ES-I3 (cell line): ENCODE measurements at regions not wholly inside any gene's neighbourhood (a gene's known extent, or its start where the extent isn't known, plus 50 kb on each side); places are given as distances from the start of the nearest gene placed in this dataset.

Experiments
- H3K36me3 ChIP-seq: 2 replicates; pipeline ENCODE4 v1.6.1; 2013; ENCODE audit warnings: mild to moderate bottlenecking, low read length, control low read depth, moderate library complexity; ENCODE audit not compliant: insufficient read depth
- H3K4me1 ChIP-seq: 2 replicates; pipeline ENCODE4 v1.6.1; 2013; ENCODE audit warnings: mild to moderate bottlenecking, control low read depth, low read length; ENCODE audit not compliant: insufficient read depth
- H3K9ac ChIP-seq: 2 replicates; pipeline ENCODE4 v1.6.1; 2013; ENCODE audit warnings: low read depth, mild to moderate bottlenecking, low read length, moderate library complexity
- H3K9me3 ChIP-seq: 2 replicates; pipeline ENCODE4 v1.6.1; 2013; ENCODE audit warnings: mild to moderate bottlenecking, low read length, moderate library complexity; ENCODE audit not compliant: control insufficient read depth, insufficient read depth

GRCh38 chr6:140921366-140922226 is 1211.1 kb upstream of the GJE1 start:
- no peaks in the 10 kb centered on the region for H3K9me3 ChIP-seq
- peaks cover 3% of the 10 kb centered on the region; the same call in 1 of the 2 replicates for H3K4me1 ChIP-seq
- no peak overlapping the region for H3K9ac ChIP-seq
- no peaks in the 10 kb centered on the region for H3K36me3 ChIP-seq

GRCh38 chr6:140917911-140918310 is 1214.8 kb upstream of the GJE1 start:
- Histone ChIP-seq H3K9ac (no peak overlapping the region), H3K4me1 (peaks cover 3% of the 10 kb centered on the region; the same call in 1 of the 2 replicates), H3K36me3 (no peaks in the 10 kb centered on the region), H3K9me3 (no peaks in the 10 kb centered on the region)

- Histone ChIP-seq H3K36me3 (no peaks in the 10 kb centered on the region), H3K4me1 (no peaks in the 10 kb centered on the region), H3K9me3 (no peaks in the 10 kb centered on the region), H3K9ac (no peak overlapping the region)
These were observed 1217.2 kb upstream of the GJE1 start for GRCh38 chr6:140915551-140915950.

GRCh38 chr6:140915103-140915502 is 1217.6 kb upstream of the GJE1 start:
- Histone ChIP-seq H3K4me1 (no peaks in the 10 kb centered on the region), H3K36me3 (no peaks in the 10 kb centered on the region), H3K9ac (no peak overlapping the region), H3K9me3 (no peaks in the 10 kb centered on the region)

- H3K4me1 ChIP-seq, result no peaks in the 10 kb centered on the region
- H3K9me3 ChIP-seq, result no peaks in the 10 kb centered on the region
- no peak overlapping the region for H3K9ac ChIP-seq
- no peaks in the 10 kb centered on the region for H3K36me3 ChIP-seq
These were observed 1220.0 kb upstream of the GJE1 start for GRCh38 chr6:140912686-140913085.

- Histone ChIP-seq H3K9me3 (no peaks in the 10 kb centered on the region), H3K36me3 (no peaks in the 10 kb centered on the region), H3K9ac (no peak overlapping the region), H3K4me1 (no peaks in the 10 kb centered on the region)
These were observed 1223.1 kb upstream of the GJE1 start for GRCh38 chr6:140909625-140910024.

GRCh38 chr6:140909156-140909555 is 1223.6 kb upstream of the GJE1 start:
- no peaks in the 10 kb centered on the region for H3K9me3 ChIP-seq
- no peaks in the 10 kb centered on the region for H3K36me3 ChIP-seq
- no peaks in the 10 kb centered on the region for H3K4me1 ChIP-seq
- no peak overlapping the region for H3K9ac ChIP-seq

GRCh38 chr6:140908505-140908904 is 1224.2 kb upstream of the GJE1 start:
- Histone ChIP-seq H3K4me1 (no peaks in the 10 kb centered on the region), H3K9ac (no peak overlapping the region), H3K36me3 (no peaks in the 10 kb centered on the region), H3K9me3 (no peaks in the 10 kb centered on the region)

- no peak overlapping the region for H3K9ac ChIP-seq
- H3K9me3 ChIP-seq, result no peaks in the 10 kb centered on the region
- no peaks in the 10 kb centered on the region for H3K4me1 ChIP-seq
- H3K36me3 ChIP-seq, result no peaks in the 10 kb centered on the region
These were observed 1225.5 kb upstream of the GJE1 start for GRCh38 chr6:140907235-140907634.

GRCh38 chr6:140905724-140906123 is 1227.0 kb upstream of the GJE1 start:
- H3K9ac ChIP-seq, result no peak overlapping the region
- H3K9me3 ChIP-seq, result no peaks in the 10 kb centered on the region
- no peaks in the 10 kb centered on the region; the same call in 1 of the 2 replicates for H3K36me3 ChIP-seq
- H3K4me1 ChIP-seq, result no peaks in the 10 kb centered on the region

- no peak overlapping the region for H3K9ac ChIP-seq
- H3K36me3 ChIP-seq, result no peaks in the 10 kb centered on the region; the same call in 1 of the 2 replicates
- H3K4me1 ChIP-seq, result no peaks in the 10 kb centered on the region
- H3K9me3 ChIP-seq, result no peaks in the 10 kb centered on the region
These were observed 1227.7 kb upstream of the GJE1 start for GRCh38 chr6:140905050-140905449.

GRCh38 chr6:140897804-140898573 is 1234.7 kb upstream of the GJE1 start:
- Histone ChIP-seq H3K9me3 (0 out of 2 replicates have a peak, but pooled peaks cover 3% of the 10 kb centered on the region), H3K4me1 (no peaks in the 10 kb centered on the region), H3K9ac (no peak overlapping the region), H3K36me3 (no peaks in the 10 kb centered on the region; the same call in 1 of the 2 replicates)

- no peaks in the 10 kb centered on the region for H3K4me1 ChIP-seq
- no peaks in the 10 kb centered on the region; the same call in 1 of the 2 replicates for H3K36me3 ChIP-seq
- H3K9ac ChIP-seq, result no peak overlapping the region
- H3K9me3 ChIP-seq, result 0 out of 2 replicates have a peak, but pooled peaks cover 3% of the 10 kb centered on the region
These were observed 1235.4 kb upstream of the GJE1 start for GRCh38 chr6:140897349-140897748.

GRCh38 chr6:140893432-140893831 is 1239.3 kb upstream of the GJE1 start:
- 0 out of 2 replicates have a peak, but pooled peaks cover 3% of the 10 kb centered on the region for H3K9me3 ChIP-seq
- H3K36me3 ChIP-seq, result no peaks in the 10 kb centered on the region
- H3K9ac ChIP-seq, result no peak overlapping the region
- no peaks in the 10 kb centered on the region for H3K4me1 ChIP-seq
